Erythroblast (primary cell): ENCODE measurements at regions not wholly inside any gene's neighbourhood (a gene's known extent, or its start where the extent isn't known, plus 50 kb on each side); places are given as distances from the start of the nearest gene placed in this dataset.

ENCODE experiments used
- DNase-seq, 2 experiments: peaks; one replicate each; lab custom pipeline; 2025; lab: John Stamatoyannopoulos, UW
- GATA1 ChIP-seq: IDR thresholded peaks from 2 replicates; pipeline ENCODE4 v1.6.1; 2011; ENCODE audit warnings: low read depth, mild to moderate bottlenecking, control low read depth, low read length, moderate library complexity
- POLR2A ChIP-seq: IDR thresholded peaks from 2 replicates; pipeline ENCODE4 v1.6.1; 2011; ENCODE audit warnings: mild to moderate bottlenecking, low read length

- TF ChIP-seq POLR2A (no peak), GATA1 (no peak)
- DNase-seq = no peak
These were observed 559.4 kb downstream of the NR2F2 start for GRCh38 chr15:96889734-96890480.

GRCh38 chr15:96891046-96891445, 560.5 kb downstream of the NR2F2 start:
- TF ChIP-seq POLR2A = no peak
- TF ChIP-seq GATA1 = no peak

GRCh38 chr15:96893159-96893906, 562.8 kb downstream of the NR2F2 start:
- no peak for DNase-seq
- TF ChIP-seq POLR2A (no peak), GATA1 (no peak)

More at GRCh38 chr15:96891046-96891445, 560.5 kb downstream of the NR2F2 start:
- no peak for DNase-seq

GRCh38 chr15:96894659-96895058, 564.2 kb downstream of the NR2F2 start:
- TF ChIP-seq POLR2A = no peak
- TF ChIP-seq GATA1 = no peak
- no peak for DNase-seq

GRCh38 chr15:96896766-96897165, 566.3 kb downstream of the NR2F2 start:
- DNase-seq = no peak

GRCh38 chr15:96914081-96914480, 583.6 kb downstream of the NR2F2 start:
- TF ChIP-seq POLR2A = no peak
- TF ChIP-seq GATA1 = no peak
- no peak for DNase-seq

More at GRCh38 chr15:96896766-96897165, 566.3 kb downstream of the NR2F2 start:
- TF ChIP-seq POLR2A (no peak), GATA1 (no peak)

- TF ChIP-seq POLR2A (no peak), GATA1 (no peak)
- no peak for DNase-seq
These were observed 586.2 kb downstream of the NR2F2 start for GRCh38 chr15:96916750-96917149.

- no peak for DNase-seq
- TF ChIP-seq POLR2A (no peak), GATA1 (no peak)
These were observed 594.1 kb downstream of the NR2F2 start for GRCh38 chr15:96924570-96924969.

- TF ChIP-seq POLR2A (no peak), GATA1 (no peak)
- no peak for DNase-seq
These were observed 617.1 kb downstream of the NR2F2 start for GRCh38 chr15:96947296-96948229.

- TF ChIP-seq POLR2A = no peak
- TF ChIP-seq GATA1 = no peak
- no peak for DNase-seq
These were observed 618.5 kb downstream of the NR2F2 start for GRCh38 chr15:96948981-96949380.

GRCh38 chr15:96958721-96959120, 628.2 kb downstream of the NR2F2 start:
- no peak for TF ChIP-seq GATA1
- no peak for TF ChIP-seq POLR2A
- no peak for DNase-seq

- no peak for TF ChIP-seq GATA1
- TF ChIP-seq POLR2A = no peak
These were observed 629.0 kb downstream of the NR2F2 start for GRCh38 chr15:96959501-96959900.

More at GRCh38 chr15:96959501-96959900, 629.0 kb downstream of the NR2F2 start:
- no peak for DNase-seq
